Endothelial cell of umbilical vein (primary cell): ENCODE measurements at regions not wholly inside any gene's neighbourhood (a gene's known extent, or its start where the extent isn't known, plus 50 kb on each side); places are given as distances from the start of the nearest gene placed in this dataset.

Source experiments
- BruUV-seq: library from RNA; stranded (reverse); fragments of 400-500 nt; replicated peaks from 2 replicates; lab custom pipeline; 2021; lab: Mats Ljungman, UMichigan
- CTCF ChIA-PET: fragments of 300-600, 350-600 bp; sonication (Branson Sonifier 250); formaldehyde crosslinking; loops from one replicate; lab custom pipeline; 2021; ENCODE audit warnings: antibody characterized with exemption, inconsistent platforms; lab: Charles Lee
- POLR2A ChIA-PET: fragments of 300-600, 350-600 bp; sonication (Branson Sonifier 250); formaldehyde crosslinking; loops from one replicate; lab custom pipeline; 2021; ENCODE audit warnings: antibody characterized with exemption, inconsistent platforms; lab: Charles Lee
- DNase-seq: peaks from one replicate; pipeline ENCODE4 v3.0.0-alpha.2; 2011; ENCODE audit warnings: low read depth, low spot score
- FAIRE-seq: peaks from 2 replicates; lab custom pipeline; 2011; peaks lifted over from hg19 to GRCh38; lab: Jason Lieb, UNC
- H2AFZ ChIP-seq: 2 replicates; pipeline ENCODE4 v1.6.0; 2012; ENCODE audit warnings: low read depth, low read length, control low read depth, inconsistent platforms
- H3K27ac ChIP-seq: 2 replicates; pipeline ENCODE4 v1.5.1; 2011; ENCODE audit warnings: low read depth, mild to moderate bottlenecking, control low read depth, low read length, moderate library complexity; ENCODE audit not compliant: insufficient read depth
- H3K27me3 ChIP-seq, 2 experiments: 2 replicates each; pipeline versions ENCODE4 v1.6.0 to v1.6.1; 2011; ENCODE audit warnings: low read length in 2 of 2, mixed read lengths in 1 of 2; ENCODE audit not compliant: control insufficient read depth in 2 of 2, insufficient read depth in 2 of 2
- H3K36me3 ChIP-seq, 2 experiments: 2 replicates in 1 of 2; 3 replicates in 1 of 2; pipeline ENCODE4 v1.5.1; 2011; ENCODE audit warnings: low read length in 2 of 2, mild to moderate bottlenecking in 1 of 2, moderate library complexity in 1 of 2; ENCODE audit not compliant: control insufficient read depth in 2 of 2, insufficient read depth in 2 of 2; ENCODE audit errors: extremely low read depth in 1 of 2
- H3K4me1 ChIP-seq: 3 replicates; pipeline ENCODE4 v1.5.1; 2011; ENCODE audit warnings: mild to moderate bottlenecking, low read length; ENCODE audit not compliant: control insufficient read depth, insufficient read depth; ENCODE audit errors: extremely low read depth
- H3K4me2 ChIP-seq: 2 replicates; pipeline ENCODE4 v1.6.1; 2011; ENCODE audit warnings: low read length, control low read depth, mixed read lengths; ENCODE audit not compliant: insufficient read depth
- H3K4me3 ChIP-seq, 3 experiments: fragments of 200-600 bp in 1 of 3; sonication (generic), shearing (Covaris generic) in 1 of 3; replicated peaks in 1 of 3; 2 replicates each; pipeline ENCODE4 v1.5.1; 2011 to 2016; ENCODE audit warnings: control low read depth in 3 of 3, low read length in 3 of 3, mild to moderate bottlenecking in 2 of 3, inconsistent platforms in 1 of 3, low read depth in 1 of 3, moderate library complexity in 1 of 3; ENCODE audit not compliant: insufficient read depth in 1 of 3
- H3K79me2 ChIP-seq: 2 replicates; pipeline ENCODE4 v1.6.0; 2012; ENCODE audit warnings: low read length, inconsistent platforms; ENCODE audit not compliant: control insufficient read depth, insufficient read depth
- H3K9ac ChIP-seq: replicated peaks from 2 replicates; pipeline ENCODE3; 2011; ENCODE audit warnings: low read length, control low read depth; ENCODE audit not compliant: insufficient read depth; ENCODE audit errors: extremely low read depth
- H3K9me1 ChIP-seq: replicated peaks from 3 replicates; pipeline ENCODE4 v1.6.0; 2011; ENCODE audit warnings: mild to moderate bottlenecking, low read length; ENCODE audit not compliant: control insufficient read depth, insufficient read depth; ENCODE audit errors: extremely low read depth
- H3K9me3 ChIP-seq: replicated peaks from 2 replicates; pipeline ENCODE4 v1.5.1; 2012; ENCODE audit warnings: low read length, inconsistent platforms; ENCODE audit not compliant: control insufficient read depth, insufficient read depth
- H4K20me1 ChIP-seq: replicated peaks from 2 replicates; pipeline ENCODE3; 2011; ENCODE audit warnings: mild to moderate bottlenecking, low read length; ENCODE audit not compliant: control insufficient read depth, insufficient read depth; ENCODE audit errors: extremely low read depth
- CTCF ChIP-seq, 2 donors: IDR thresholded peaks; 1 replicate in 1 of 2; 2 replicates in 1 of 2; pipeline ENCODE4 v1.5.1; 2011; ENCODE audit warnings: low read length in 2 of 2, mild to moderate bottlenecking in 2 of 2, moderate library complexity in 2 of 2, control low read depth in 1 of 2, inconsistent platforms in 1 of 2, low read depth in 1 of 2; ENCODE audit not compliant: insufficient read depth in 1 of 2; ENCODE audit errors: extremely low read depth in 1 of 2
- EZH2 ChIP-seq: IDR thresholded peaks from 2 replicates; pipeline ENCODE4 v1.6.1; 2012; ENCODE audit warnings: borderline replicate concordance, low read depth, mild to moderate bottlenecking, moderate library complexity, low read length, inconsistent platforms; ENCODE audit not compliant: severe bottlenecking
- FOS ChIP-seq: IDR thresholded peaks from 2 replicates; pipeline ENCODE4 v1.6.1; 2011; ENCODE audit warnings: mild to moderate bottlenecking, low read length, moderate library complexity, borderline replicate concordance; ENCODE audit not compliant: insufficient read depth
- GATA2 ChIP-seq: IDR thresholded peaks from 2 replicates; pipeline ENCODE4 v1.7.0; 2011; ENCODE audit warnings: low read depth, mild to moderate bottlenecking, moderate library complexity, mixed read lengths, low read length; ENCODE audit not compliant: insufficient read length, insufficient read depth
- JUN ChIP-seq: IDR thresholded peaks from 2 replicates; pipeline ENCODE4 v1.6.1; 2011; ENCODE audit warnings: borderline replicate concordance, low read depth; ENCODE audit not compliant: insufficient read length, insufficient read depth
- MAX ChIP-seq: IDR thresholded peaks from 2 replicates; pipeline ENCODE4 v1.6.1; 2011; ENCODE audit not compliant: insufficient read depth, insufficient read length
- MYC ChIP-seq: IDR thresholded peaks from one replicate; pipeline ENCODE4 v1.6.1; 2011; ENCODE audit warnings: mild to moderate bottlenecking, low read depth, low read length
- POLR2A ChIP-seq: IDR thresholded peaks from 2 replicates; pipeline ENCODE4 v1.6.1; 2012; ENCODE audit warnings: low read depth, mild to moderate bottlenecking, control low read depth, low read length
- POLR2AphosphoS5 ChIP-seq: IDR thresholded peaks from 2 replicates; pipeline ENCODE4 v1.6.1; 2012; ENCODE audit warnings: low read depth, mild to moderate bottlenecking, control low read depth, low read length, moderate library complexity; ENCODE audit not compliant: insufficient read depth
- dilution Hi-C: fragments of 300-500 bp; cut with MboI; formaldehyde crosslinking; loops from one replicate; pipeline ENCODE4 v1.15.0; 2019; ENCODE audit warnings: low sequenced_read_pairs; ENCODE audit not compliant: extremely low pct_ligation_motif_present
- intact Hi-C: fragments of 100-400 bp; cut with micrococcal nuclease; formaldehyde crosslinking; loops from one replicate; pipeline ENCODE4 v1.10.0; 2022

DNA sequence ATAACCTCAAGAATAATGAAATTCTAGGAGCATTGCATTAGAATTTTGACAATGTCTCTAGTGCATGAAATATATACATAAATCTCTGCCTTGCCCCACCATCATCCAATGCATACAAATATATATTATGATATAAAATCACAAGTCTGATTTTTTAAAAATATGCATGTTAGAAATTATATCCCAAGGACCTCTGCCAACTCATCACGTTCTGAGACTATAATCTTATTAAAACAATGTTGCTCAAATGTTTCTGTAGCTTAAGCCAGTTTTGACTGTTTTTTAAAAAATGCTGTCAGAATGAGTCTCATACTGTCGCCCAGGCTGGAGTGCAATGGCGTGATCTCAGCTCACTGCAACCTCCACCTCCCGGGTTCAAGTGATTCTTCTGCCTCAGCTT is 287.0 kb upstream of the SOX4 start:
- Histone ChIP-seq H4K20me1 (no peaks in the 10 kb centered on the region), H2AFZ (no peak overlapping the region), H3K9me1 (no peaks in the 10 kb centered on the region), H3K27me3 (no peaks in the 10 kb centered on the region), H3K9me3 (no peaks in the 10 kb centered on the region), H3K27ac (no peak overlapping the region), H3K36me3 (no peaks in the 10 kb centered on the region), H3K9ac (no peak overlapping the region), H3K4me3 (no peak overlapping the region), H3K79me2 (no peaks in the 10 kb centered on the region), H3K4me1 (no peaks in the 10 kb centered on the region), H3K4me2 (no peak overlapping the region)
- FAIRE-seq (no peak), DNase-seq (no peak)
- intact Hi-C loops, result no loop called here
- dilution Hi-C loops, result no loop called here
- TF ChIP-seq FOS (no peak), EZH2 (no peak), MYC (no peak), JUN (no peak), CTCF (IDR thresholded peaks at IDR 0.05; ENCODE audit: extremely low read depth in 1 of 2, insufficient read depth in 1 of 2, low read depth in 1 of 2, low read length in 2 of 2) (no peak), POLR2A (no peak), GATA2 (no peak), MAX (no peak), POLR2AphosphoS5 (no peak)
- ChIA-PET CTCF (no interaction called here), POLR2A (no interaction called here)
- BruUV-seq, result no TSS peak
